ENCODE measurements at regions not wholly inside any gene's neighbourhood (a gene's known extent, or its start where the extent isn't known, plus 50 kb on each side); places are given as distances from the start of the nearest gene placed in this dataset.
A peak's percentile ranks its signal among the peaks of the same experiment; 100 is the strongest.
"Not testable (repeated sequence)": the region's sequence is repeated elsewhere in the genome, so short reads cannot be mapped to it uniquely, and the experiment has no call there.

GRCh38 chr6:156599366-156599765 lies 177.8 kb upstream of the ARID1B start:
- no peak for DNase-seq

DNA sequence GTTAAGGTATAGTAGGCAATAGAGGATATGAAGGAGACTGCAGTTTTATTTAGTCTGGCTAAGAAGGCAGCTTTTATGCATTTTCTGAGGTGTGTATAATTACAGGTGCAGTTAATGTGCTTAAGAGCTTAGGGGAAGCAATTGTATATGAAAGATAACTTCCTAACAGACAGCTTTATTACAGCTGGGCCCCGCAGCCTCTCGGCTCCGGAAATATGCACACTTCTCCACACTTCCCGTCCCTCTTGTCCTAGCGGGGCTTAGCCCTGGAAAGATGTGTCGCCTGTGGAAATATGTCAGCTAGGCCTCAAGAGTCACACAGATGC lies 178.4 kb upstream of the ARID1B start:
- DNase-seq = no peak

- DNase-seq = no peak
Measured at GRCh38 chr6:156598071-156598854, 178.9 kb upstream of the ARID1B start.

- no peak for DNase-seq
Measured at GRCh38 chr6:156597095-156597494, 180.1 kb upstream of the ARID1B start.

DNA sequence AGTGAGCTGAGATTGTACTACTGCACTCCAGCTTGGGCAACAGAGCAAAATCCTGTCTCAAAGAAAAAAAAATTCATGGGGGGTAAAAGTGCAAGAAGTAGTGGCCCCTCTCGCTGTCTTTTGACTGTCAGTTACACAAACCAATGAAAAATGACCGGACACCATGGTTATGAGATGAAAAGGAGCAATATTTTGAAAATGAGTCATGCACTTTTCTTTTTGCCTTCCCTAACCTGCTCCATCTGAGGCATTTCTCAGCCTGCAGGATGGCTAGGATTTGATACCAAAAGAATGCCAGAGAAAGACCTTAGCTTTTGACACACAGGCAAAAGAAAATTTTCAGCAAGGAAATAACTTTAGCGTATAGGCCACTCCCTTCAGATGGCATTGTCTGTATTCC lies 181.7 kb upstream of the ARID1B start:
- peak; percentile 39 for DNase-seq

GRCh38 chr6:156593893-156594292 lies 183.3 kb upstream of the ARID1B start:
- DNase-seq = no peak

- DNase-seq = no peak
Measured at GRCh38 chr6:156593127-156593526, 184.1 kb upstream of the ARID1B start.

- DNase-seq = no peak
Measured at GRCh38 chr6:156590482-156590881, 186.7 kb upstream of the ARID1B start.

- DNase-seq = peak; percentile 62
Measured at GRCh38 chr6:156589281-156589680, 187.9 kb upstream of the ARID1B start.

DNA sequence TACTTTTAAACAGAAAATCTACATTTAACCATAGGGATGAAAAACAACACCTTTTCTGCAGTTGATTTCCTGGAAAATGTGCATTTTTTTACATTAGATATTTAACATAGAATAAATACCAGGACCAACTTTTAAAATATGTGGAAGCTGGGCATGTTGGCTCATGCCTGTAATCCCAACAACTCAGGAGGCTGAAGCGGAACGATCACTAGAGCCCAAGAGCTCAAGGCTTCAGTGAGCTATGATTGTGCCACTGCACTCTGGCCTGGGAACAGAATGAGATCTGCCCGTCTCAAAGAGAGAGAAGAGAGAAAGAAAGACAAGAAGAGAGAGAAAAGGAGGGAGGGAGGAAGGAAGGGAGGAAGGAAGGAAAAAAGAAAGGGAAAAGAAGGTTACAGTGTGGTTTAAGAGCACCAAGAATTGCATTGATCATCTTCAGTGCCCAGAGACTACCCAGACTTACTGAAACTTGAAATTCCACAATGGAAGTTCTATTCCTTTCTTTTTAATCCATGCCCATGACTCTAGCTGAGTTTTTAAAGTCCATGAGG lies 189.4 kb upstream of the ARID1B start:
- no peak for DNase-seq

DNA sequence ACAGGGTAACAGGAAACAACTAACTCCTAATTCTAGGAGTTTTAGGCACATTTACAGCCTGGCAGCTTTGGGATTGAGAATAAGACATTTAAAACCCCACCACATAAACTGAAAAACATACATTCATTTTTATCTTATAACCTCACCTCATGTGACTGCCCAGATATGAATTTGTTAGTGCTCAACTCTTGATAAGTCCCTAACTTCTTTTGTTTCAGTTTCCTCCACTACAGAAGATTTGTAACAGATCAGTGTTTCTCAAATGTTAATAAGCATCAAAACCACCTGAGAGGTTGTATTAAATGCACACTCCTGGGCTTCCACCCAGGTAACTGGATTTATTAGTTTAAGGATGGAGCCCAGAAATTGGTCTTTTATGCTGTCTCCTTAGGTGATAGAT lies 190.1 kb upstream of the ARID1B start:
- no peak for DNase-seq

GRCh38 chr6:156585859-156586258 lies 191.3 kb upstream of the ARID1B start:
- DNase-seq = no peak

DNA sequence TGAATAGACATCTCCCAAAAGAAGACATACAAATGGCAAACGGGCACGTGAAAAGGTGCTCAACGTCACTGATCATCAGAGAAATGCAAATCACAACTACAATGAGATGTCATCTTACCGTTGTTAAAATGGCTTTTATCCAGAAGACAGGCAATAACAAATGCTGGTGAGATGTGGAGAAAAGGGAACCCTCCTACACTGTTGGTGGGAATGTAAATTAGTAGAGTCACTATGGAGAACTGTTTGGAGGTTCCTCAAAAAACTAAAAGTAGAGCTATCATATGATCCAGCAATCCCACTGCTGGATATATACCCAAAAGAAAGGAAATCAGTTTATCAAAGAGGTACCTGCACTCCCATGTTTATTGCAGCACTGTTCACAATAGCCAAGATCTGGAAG lies 193.1 kb upstream of the ARID1B start:
- not testable (repeated sequence) for DNase-seq

DNA sequence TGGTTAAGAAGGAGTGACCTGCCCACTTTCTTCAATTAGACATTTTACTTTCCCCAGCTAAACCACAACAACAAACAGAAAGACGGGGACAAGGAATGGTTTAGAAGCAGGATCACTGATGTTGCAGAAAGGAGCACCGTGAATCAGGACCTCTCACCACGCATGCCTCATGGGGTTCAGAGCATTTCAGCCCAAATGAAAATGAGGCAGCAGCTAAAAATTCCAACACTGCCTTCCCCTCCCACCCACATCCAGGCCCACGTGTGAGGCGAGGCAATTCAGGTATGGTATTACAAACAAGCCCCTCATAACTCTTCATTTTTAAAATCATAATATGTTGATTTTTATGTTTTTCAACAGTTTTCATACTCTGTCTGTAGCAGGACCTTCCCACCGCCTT lies 194.1 kb upstream of the ARID1B start:
- DNase-seq = no peak

- no peak for DNase-seq
Measured at GRCh38 chr6:156582509-156582992, 194.6 kb upstream of the ARID1B start.

DNA sequence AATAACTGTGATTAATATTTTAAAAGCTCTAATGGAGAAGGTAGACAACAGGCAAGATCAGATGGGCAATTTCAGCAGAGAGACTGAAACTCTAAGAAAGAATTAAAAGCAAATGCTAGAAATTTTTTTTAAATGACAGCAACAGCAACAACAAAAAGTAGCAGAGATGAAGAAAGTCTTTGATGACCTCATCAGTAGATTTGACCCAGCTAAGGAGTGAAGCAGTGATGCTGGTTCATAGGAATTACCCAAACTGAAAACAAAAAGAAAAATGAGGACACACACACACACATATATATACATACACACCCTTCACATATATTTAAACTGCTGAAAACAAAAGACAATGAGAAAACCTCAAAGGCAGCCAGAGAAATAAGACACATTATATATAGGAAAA lies 197.6 kb upstream of the ARID1B start:
- no peak for DNase-seq

GRCh38 chr6:156577749-156578148 lies 199.4 kb upstream of the ARID1B start:
- DNase-seq = no peak

GRCh38 chr6:156575361-156575760 lies 201.8 kb upstream of the ARID1B start:
- no peak for DNase-seq

- no peak for DNase-seq
Measured at GRCh38 chr6:156564807-156565149, 212.4 kb upstream of the ARID1B start.

DNA sequence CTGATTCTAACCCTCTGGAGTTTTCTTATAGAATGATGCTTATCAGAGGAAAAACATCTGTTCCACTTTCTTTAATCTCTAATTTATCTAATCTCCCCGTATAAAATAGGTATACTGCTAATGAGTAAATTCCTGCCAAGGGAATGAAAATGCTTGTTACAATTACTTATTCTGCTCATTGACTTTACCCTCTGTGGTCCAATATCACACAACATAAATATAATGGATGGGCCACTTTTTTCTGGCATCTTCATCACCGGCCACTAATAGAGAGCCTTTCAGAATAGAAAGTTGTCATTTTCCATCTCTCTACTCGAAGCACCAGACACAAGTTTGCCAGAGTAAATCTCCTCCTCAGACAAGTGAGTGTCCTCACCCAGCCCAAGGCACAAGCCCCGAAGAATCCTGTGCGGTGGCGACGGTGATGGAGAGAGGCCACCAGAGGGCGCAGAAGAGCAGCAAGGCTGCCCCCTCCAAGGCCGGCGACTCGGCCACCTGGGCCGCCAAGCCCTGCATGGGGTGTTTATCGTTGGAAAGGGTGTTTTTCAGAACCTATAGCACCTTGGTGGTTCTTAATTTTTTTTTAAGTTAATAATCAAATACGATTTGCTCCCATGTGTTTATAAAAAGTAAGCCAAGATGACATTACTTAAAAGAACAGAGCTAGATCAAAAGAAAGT lies 212.9 kb upstream of the ARID1B start:
- DNase-seq = peak; percentile 61

- DNase-seq = no peak
Measured at GRCh38 chr6:156563714-156564113, 213.5 kb upstream of the ARID1B start.

- no peak for DNase-seq
Measured at GRCh38 chr6:156562636-156563035, 214.5 kb upstream of the ARID1B start.

GRCh38 chr6:156562019-156562418 lies 215.2 kb upstream of the ARID1B start:
- no peak for DNase-seq

DNA sequence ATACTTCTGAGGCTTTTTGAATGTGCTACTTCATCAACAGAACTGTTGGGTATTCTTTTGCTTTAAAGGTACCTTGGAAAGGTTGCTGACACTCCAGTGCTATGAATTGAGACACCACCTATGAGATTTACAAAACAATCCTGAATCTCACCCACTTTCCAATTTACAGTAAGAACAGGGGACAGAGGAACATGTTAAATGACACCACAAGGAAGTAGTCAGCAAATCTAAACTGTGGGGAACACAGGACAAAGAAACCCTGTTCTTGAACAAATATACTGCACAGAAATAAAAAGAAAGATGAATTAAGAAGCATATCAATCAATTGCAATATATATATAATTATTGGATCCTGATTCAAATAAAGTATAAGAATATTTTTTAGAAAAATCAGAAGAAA lies 216.7 kb upstream of the ARID1B start:
- DNase-seq = no peak
